ENCODE measurements at regions not wholly inside any gene's neighbourhood (a gene's known extent, or its start where the extent isn't known, plus 50 kb on each side); places are given as distances from the start of the nearest gene placed in this dataset.

- TF ChIP-seq CTCF (IDR thresholded peaks at IDR 0.05 in 2 of 3, conservative IDR thresholded peaks at IDR 0.05 in 1 of 3; ENCODE audit: borderline replicate concordance in 1 of 3, insufficient read depth in 1 of 3, low read depth in 2 of 3, low read length in 2 of 3) (peak in 2 of 3 experiments; percentile 38 to 50; a peak in 3 of 6 replicates), JUND (IDR thresholded peaks at IDR 0.05) (no peak), CBX3 (IDR thresholded peaks at IDR 0.05; ENCODE audit: low read depth) (no peak), MAX (IDR thresholded peaks at IDR 0.05) (no peak), ZFX (IDR thresholded peaks at IDR 0.05) (no peak), EZH2 (IDR thresholded peaks at IDR 0.05) (no peak), YY1 (IDR thresholded peaks at IDR 0.05; ENCODE audit: extremely low read depth, insufficient replicate concordance, low read depth, low read length) (no peak), POLR2A (IDR thresholded peaks at IDR 0.05; ENCODE audit: borderline replicate concordance, extremely low read depth, insufficient read depth, insufficient read length) (no peak), TCF7L2 (IDR thresholded peaks at IDR 0.05; ENCODE audit: borderline replicate concordance, extremely low read depth, insufficient read depth, insufficient read length) (no peak), POLR2AphosphoS5 (IDR thresholded peaks at IDR 0.05; ENCODE audit: low read depth, low read length) (no peak), SIN3A (IDR thresholded peaks at IDR 0.05; ENCODE audit: low read depth) (no peak)
Measured at GRCh38 chr6:113089056-113089455, 741.9 kb downstream of the RFPL4B start.
